ENCODE measurements at regions not wholly inside any gene's neighbourhood (a gene's known extent, or its start where the extent isn't known, plus 50 kb on each side); places are given as distances from the start of the nearest gene placed in this dataset.
"Not testable (repeated sequence)": the region's sequence is repeated elsewhere in the genome, so short reads cannot be mapped to it uniquely, and the experiment has no call there.

DNA sequence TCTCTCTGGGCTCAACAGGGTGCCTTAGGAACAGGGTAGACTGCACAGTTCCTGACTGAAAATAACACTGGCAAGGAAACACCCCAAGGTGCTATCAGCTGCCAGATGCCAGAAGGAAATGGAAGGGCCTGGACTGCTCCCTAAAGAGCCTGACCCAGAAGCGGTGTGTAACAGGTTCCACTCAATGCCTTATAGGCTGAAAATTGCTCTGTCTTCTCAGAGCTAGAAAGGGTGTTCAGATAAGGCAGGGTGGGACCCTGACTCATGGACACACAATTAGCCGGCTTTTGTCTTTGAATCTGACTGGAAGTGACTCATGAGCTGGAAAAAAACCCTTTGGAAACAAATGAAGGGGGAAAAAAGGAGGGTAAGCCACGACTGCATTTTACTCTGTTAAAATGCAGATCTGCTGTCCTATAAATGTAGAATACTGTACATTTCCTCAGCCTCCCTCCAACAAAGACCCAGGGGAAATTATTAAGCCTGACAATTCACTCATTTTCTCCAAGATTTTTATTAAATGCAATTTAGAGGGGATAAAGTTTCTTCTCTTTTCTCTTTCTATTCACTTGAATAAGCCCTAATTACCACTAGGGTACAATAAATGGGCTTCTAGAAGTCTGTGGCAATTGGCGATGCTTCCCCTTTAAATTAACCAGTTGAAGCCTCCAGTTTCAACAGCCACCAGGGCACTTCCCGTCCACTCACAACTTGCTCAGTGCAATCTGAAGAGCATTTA is 160.2 kb upstream of the TBL1XR1 start:
- no peak for DNase-seq (ENCODE audit: low spot score)
- H3K9me3 Mint-ChIP-seq, result no peaks in the 10 kb centered on the region
- intact Hi-C loops (cut with micrococcal nuclease), result loop anchor here (1.0 to 5.0 kb wide), 8 partner anchors 12 to 640 kb away; no protein-coding TSS in a partner anchor
- peaks cover 48% of the 10 kb centered on the region for H3K4me1 Mint-ChIP-seq (ENCODE audit: low read depth)
- peak overlapping the region; percentile 84 for H3K27ac Mint-ChIP-seq
- H3K27me3 Mint-ChIP-seq (ENCODE audit: low read depth), result no peaks in the 10 kb centered on the region
- no peak overlapping the region for H3K4me3 Mint-ChIP-seq (ENCODE audit: low read depth)
- no peaks in the 10 kb centered on the region for H3K36me3 Mint-ChIP-seq (ENCODE audit: low read depth)

DNA sequence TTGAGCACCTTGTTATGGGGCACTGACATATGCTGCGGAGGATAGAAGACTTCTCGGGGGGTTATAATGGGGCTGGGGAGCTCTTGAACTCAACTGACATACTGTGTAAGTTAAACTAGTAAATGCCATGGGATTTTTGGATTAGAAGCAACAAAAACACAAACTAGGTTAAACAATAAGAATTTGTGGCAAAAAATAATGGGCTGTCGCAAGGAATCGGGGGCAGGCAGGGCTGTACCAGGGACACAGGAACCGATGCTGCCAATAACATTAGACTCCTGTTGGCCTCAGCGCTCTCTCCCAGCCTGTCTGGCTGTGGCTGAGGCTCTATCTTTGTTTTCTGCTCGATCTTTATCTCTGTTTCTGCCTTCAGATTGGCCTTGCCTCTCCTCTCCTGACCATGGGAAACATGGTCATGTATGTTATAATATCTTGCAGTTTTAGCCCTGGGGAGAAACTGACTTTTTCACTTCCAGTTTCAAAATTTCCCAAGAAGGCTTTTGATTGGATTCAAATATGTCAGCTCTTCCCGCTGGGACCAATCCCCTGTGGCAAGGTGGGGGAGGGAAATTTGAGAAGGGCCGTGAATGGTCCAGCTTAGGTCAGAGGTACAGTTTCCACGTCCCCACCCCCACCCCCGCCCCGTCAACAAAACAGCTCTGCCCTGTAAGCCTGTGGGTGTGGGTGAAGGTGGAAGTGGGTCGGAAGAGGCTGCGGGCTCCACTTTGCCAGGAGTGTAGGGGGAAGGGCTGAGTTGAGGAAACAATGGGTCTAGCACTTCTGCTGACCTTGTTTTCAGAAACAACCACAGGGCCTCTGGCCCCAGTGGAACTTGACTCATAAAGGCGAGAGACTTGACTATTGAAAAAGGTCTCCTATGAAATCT is 161.1 kb upstream of the TBL1XR1 start:
- H3K9me3 Mint-ChIP-seq, result no peaks in the 10 kb centered on the region
- no peaks in the 10 kb centered on the region for H3K36me3 Mint-ChIP-seq (ENCODE audit: low read depth)
- H3K27me3 Mint-ChIP-seq (ENCODE audit: low read depth), result peaks cover 2% of the 10 kb centered on the region
- peak; percentile 47 for DNase-seq (ENCODE audit: low spot score)
- peak overlapping the region; percentile 71 for H3K4me3 Mint-ChIP-seq (ENCODE audit: low read depth)
- intact Hi-C loops (cut with micrococcal nuclease), result loop anchor here (1.0 to 5.0 kb wide), 8 partner anchors 13 to 639 kb away; no protein-coding TSS in a partner anchor
- peaks cover 51% of the 10 kb centered on the region for H3K4me1 Mint-ChIP-seq (ENCODE audit: low read depth)
- peak overlapping the region; percentile 84 for H3K27ac Mint-ChIP-seq

DNA sequence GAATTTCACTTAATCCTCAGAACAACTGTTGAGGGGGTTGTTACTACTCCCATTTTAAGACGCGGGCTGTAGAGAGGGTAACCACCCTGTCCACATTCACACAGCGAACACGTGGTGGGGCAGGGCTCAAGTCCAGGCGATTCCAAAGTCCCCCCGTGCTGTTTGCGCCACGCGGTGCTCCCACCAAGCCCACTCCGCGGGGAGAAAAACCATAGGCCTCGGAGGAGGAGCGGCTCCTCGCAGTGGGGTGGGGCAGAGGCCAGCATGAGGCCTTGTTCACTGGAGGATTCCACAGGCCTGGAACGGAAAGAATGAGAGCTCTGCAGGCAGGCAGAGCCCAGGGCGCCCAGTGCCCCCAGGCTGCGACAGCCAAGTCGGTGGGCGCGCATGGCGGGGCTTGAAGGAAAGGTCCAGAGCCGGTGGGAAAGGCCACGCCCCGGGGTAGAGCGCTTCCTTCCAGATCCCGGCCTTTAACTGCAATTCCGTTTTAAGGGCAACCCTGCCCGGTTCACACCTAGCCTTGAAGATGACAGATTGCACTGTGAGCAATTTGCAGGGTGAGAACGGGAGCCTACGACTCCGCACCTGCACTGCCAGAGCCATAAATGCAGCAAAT is 161.8 kb upstream of the TBL1XR1 start:
- DNase-seq (ENCODE audit: low spot score), result peak; percentile 30
- intact Hi-C loops (cut with micrococcal nuclease), result loop anchor here (1.0 to 5.0 kb wide), 9 partner anchors 14 to 638 kb away; partner anchors contain the start of gene TBL1XR1
- Mint-ChIP-seq H3K36me3 (ENCODE audit: low read depth) (no peaks in the 10 kb centered on the region), H3K4me3 (ENCODE audit: low read depth) (peak overlapping the region; percentile 71), H3K27me3 (ENCODE audit: low read depth) (peaks cover 2% of the 10 kb centered on the region), H3K9me3 (no peaks in the 10 kb centered on the region), H3K4me1 (ENCODE audit: low read depth) (peaks cover 51% of the 10 kb centered on the region), H3K27ac (peak overlapping the region; percentile 91)

DNA sequence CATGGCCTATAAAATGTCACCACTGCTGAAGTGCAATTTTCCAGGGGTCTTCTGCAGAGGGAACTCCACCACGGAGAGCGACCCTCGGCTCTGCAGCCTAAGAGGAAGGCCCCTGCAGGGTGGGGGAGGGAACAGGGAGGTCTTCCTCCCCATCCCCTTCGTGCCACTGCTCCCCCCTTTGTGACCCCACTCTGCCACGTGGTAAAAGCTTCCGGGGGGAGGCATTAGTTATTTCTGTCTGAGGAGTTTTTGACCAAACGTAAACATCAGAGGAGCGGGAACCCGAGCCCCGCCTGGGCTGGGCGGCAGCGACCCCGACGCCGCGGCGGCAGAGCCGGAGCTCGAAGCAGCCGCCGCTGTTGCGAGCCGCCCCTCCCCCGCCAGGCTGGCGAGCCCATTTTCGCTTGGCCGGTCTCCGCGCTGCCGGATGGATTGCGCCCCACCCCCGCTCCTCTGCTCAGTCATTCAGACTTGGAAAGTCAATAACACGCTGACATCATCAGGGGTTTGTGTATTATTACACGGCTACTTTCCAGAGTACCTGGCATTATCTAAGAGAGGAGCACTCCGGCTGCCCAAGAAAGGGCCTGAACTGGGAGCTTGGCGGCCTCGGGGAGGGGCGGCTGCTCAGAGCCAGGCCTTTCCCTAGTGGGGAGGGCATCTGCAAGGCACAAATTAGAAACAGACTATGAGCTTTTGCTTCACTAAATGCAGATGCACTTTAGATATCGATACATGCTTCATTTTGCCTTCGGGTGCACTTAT is 162.5 kb upstream of the TBL1XR1 start:
- Mint-ChIP-seq H3K4me3 (ENCODE audit: low read depth) (peak overlapping the region; percentile 71), H3K36me3 (ENCODE audit: low read depth) (no peaks in the 10 kb centered on the region), H3K27ac (peak overlapping the region; percentile 91), H3K27me3 (ENCODE audit: low read depth) (peaks cover 2% of the 10 kb centered on the region), H3K4me1 (ENCODE audit: low read depth) (peaks cover 51% of the 10 kb centered on the region), H3K9me3 (no peaks in the 10 kb centered on the region)
- peak; percentile 93 for DNase-seq (ENCODE audit: low spot score)
- intact Hi-C loops (cut with micrococcal nuclease), result loop anchor here (1.0 to 5.0 kb wide), 7 partner anchors 61 to 638 kb away; partner anchors contain the start of gene TBL1XR1

DNA sequence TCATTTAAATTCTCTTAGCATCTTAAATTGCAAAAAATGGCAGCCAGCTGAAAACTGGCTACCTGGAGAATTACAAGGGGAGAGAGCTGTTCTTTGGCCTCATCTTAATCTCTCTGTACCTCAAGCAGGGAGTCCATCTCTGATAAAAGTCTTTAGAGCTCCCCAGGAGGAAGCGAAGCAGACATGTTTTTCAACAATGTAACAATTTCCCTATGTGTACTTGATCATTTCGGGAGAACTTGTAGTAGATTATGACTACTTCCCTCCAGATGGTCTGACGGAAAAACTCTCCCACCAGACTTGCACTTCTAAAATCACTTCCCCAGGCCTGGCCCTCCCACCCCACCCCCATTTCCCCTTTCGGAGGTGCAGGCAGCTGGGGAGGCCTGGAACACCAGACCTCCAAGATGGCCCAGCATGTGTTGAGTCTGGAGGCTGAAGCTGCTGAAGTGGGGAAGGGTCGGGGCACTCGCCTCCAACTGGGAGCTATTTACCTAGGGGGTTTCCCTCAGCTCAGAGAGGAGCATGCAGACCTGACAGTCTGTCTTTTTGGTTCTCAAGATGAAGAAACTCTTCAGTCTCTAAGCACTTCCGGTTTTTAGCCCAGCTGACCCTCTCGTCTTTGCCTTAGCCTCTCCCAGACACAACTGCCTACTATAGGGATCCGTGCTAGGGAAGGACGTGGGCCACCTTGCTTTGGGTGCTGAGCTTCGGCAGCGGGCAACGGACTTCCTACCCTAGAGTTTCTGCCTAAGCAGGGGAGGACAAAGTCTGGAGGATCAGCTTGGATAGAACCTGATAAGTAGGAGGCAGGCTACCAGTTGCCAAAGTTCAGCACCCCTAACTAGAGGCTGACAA is 164.0 kb upstream of the TBL1XR1 start:
- H3K9me3 Mint-ChIP-seq, result no peaks in the 10 kb centered on the region
- H3K4me3 Mint-ChIP-seq (ENCODE audit: low read depth), result peak overlapping the region; percentile 6
- intact Hi-C loops (cut with micrococcal nuclease), result loop anchor here (2.0 kb wide), 1 partner anchor 425 kb away; no protein-coding TSS in a partner anchor
- H3K36me3 Mint-ChIP-seq (ENCODE audit: low read depth), result no peaks in the 10 kb centered on the region
- H3K27me3 Mint-ChIP-seq (ENCODE audit: low read depth), result peaks cover 2% of the 10 kb centered on the region
- no peak for DNase-seq (ENCODE audit: low spot score)
- peaks cover 47% of the 10 kb centered on the region for H3K4me1 Mint-ChIP-seq (ENCODE audit: low read depth)
- H3K27ac Mint-ChIP-seq, result peak overlapping the region; percentile 91

DNA sequence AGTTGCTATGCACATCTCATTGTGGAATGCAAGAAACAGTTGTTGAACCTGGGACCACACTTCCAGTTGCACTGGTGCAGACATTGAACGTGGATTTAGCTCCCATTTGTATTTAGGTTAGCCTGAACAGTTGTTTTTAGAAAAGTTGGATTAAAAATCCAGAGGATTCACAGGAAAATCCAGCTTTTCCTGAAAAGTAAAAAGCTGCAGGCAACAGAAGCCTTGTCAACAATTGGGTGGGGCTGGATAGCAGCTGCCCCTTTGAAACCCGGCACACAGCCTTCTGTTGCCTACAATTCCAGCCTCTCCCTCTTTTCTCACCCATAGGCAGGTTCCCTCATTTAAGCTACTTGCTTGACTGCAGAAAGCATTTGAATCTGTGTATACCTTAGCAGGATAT is 165.3 kb upstream of the TBL1XR1 start:
- intact Hi-C loops (cut with micrococcal nuclease), result no loop called here
- H3K27ac Mint-ChIP-seq, result no peak overlapping the region
- H3K4me3 Mint-ChIP-seq (ENCODE audit: low read depth), result no peak overlapping the region
- H3K4me1 Mint-ChIP-seq (ENCODE audit: low read depth), result peaks cover 37% of the 10 kb centered on the region
- H3K9me3 Mint-ChIP-seq, result no peaks in the 10 kb centered on the region
- DNase-seq (ENCODE audit: low spot score), result no peak
- H3K27me3 Mint-ChIP-seq (ENCODE audit: low read depth), result peaks cover 2% of the 10 kb centered on the region
- no peaks in the 10 kb centered on the region for H3K36me3 Mint-ChIP-seq (ENCODE audit: low read depth)

DNA sequence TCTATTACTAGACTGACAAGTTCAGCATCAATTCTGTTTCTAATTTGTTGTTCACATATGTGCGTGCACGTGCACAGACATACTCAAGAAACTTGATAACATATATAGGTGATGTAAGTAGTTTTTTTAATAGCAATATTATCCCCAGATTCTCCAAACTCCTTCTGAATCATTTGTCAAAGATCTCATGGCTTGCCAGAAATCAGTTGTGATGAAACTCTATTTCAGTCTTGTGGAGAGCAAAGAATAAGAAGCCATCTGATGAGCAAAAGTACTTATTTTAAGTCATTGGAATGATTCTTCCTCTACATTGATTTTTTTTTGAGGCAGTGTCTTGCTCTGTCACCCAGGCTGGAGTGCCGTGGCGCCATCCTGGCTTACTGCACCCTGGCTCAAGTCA is 167.0 kb upstream of the TBL1XR1 start:
- no peak overlapping the region for H3K4me3 Mint-ChIP-seq (ENCODE audit: low read depth)
- H3K36me3 Mint-ChIP-seq (ENCODE audit: low read depth), result no peaks in the 10 kb centered on the region
- no peaks in the 10 kb centered on the region for H3K9me3 Mint-ChIP-seq
- intact Hi-C loops (cut with micrococcal nuclease), result no loop called here
- H3K4me1 Mint-ChIP-seq (ENCODE audit: low read depth), result peaks cover 21% of the 10 kb centered on the region
- H3K27ac Mint-ChIP-seq, result no peak overlapping the region
- peaks cover 2% of the 10 kb centered on the region for H3K27me3 Mint-ChIP-seq (ENCODE audit: low read depth)
- DNase-seq (ENCODE audit: low spot score), result no peak

DNA sequence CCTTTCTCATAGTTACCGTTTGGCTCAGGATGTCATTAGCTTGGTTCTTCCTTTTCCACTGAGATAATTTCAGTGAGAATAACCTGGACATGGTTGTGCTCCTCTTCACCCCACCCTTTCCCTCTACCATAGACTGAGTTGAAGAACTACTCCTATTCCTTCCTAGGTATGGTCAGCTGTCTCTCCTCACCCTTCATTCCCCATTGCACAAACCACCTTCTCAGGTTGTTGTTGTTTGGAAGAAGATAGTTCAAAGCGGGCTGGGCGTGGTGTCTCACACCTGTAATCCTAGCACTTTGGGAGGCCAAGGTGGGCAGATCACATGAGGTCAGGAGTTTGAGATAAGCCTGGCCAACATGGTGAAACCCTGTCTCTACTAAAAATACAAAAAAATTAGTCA is 168.0 kb upstream of the TBL1XR1 start:
- DNase-seq (ENCODE audit: low spot score); intact Hi-C loops (cut with micrococcal nuclease); H3K9me3 Mint-ChIP-seq; H3K27me3 Mint-ChIP-seq (ENCODE audit: low read depth); H3K36me3 Mint-ChIP-seq (ENCODE audit: low read depth); H3K27ac Mint-ChIP-seq; H3K4me3 Mint-ChIP-seq (ENCODE audit: low read depth): not testable (repeated sequence)
- H3K4me1 Mint-ChIP-seq (ENCODE audit: low read depth), result peaks cover 12% of the 10 kb centered on the region

DNA sequence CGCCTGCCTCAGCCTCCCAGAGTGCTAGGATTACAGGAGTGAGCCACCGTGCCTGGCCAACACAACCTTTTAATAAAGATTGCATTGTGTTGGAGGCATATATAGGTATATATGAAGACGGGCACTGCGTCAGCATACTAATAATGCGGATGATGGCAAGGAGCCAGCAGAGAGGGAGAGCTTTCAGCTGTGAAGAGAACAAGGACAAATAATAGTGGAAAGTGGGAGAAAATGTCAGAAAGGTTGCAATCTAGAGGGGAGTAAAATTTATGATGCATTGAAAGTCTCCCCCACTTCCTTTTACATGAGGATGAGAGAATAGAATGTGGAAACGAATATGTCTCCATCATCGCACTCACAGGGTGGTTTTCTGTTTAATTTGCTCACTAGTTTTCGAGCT is 170.5 kb upstream of the TBL1XR1 start:
- DNase-seq (ENCODE audit: low spot score), result no peak
- no peak overlapping the region for H3K4me3 Mint-ChIP-seq (ENCODE audit: low read depth)
- H3K27ac Mint-ChIP-seq, result no peak overlapping the region
- peaks cover 1% of the 10 kb centered on the region for H3K27me3 Mint-ChIP-seq (ENCODE audit: low read depth)
- H3K4me1 Mint-ChIP-seq (ENCODE audit: low read depth), result peaks cover 2% of the 10 kb centered on the region
- no peaks in the 10 kb centered on the region for H3K9me3 Mint-ChIP-seq
- intact Hi-C loops (cut with micrococcal nuclease), result no loop called here
- no peaks in the 10 kb centered on the region for H3K36me3 Mint-ChIP-seq (ENCODE audit: low read depth)

DNA sequence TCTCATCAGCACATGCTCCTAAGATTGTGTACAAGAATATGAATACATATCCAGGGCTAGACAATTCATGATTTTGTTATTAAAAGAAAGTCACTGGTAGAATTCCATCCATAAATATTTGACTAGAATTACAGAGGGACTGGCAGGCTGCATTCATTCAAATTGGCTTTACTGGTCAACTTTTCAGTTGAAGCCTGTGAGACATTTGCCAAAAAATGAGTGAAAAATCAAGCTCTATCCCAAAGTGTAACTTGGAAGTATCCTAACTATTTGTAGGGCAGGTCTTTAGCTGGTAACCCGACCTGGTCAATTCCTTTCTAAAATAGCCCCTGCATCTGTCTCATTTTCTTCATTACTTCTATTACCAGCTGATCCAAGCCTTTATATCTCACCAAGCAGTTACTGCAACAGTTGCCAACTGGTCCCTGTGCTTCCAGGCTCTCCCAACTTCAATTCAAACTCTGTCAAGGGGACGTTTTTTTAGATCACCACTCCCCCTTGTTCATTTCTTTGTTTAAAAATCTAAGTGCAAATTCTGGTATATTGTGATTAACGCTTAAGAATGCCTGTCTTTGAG is 173.1 kb upstream of the TBL1XR1 start:
- DNase-seq (ENCODE audit: low spot score), result no peak
- intact Hi-C loops (cut with micrococcal nuclease), result no loop called here
- no peaks in the 10 kb centered on the region for H3K9me3 Mint-ChIP-seq
- no peaks in the 10 kb centered on the region for H3K27me3 Mint-ChIP-seq (ENCODE audit: low read depth)
- no peaks in the 10 kb centered on the region for H3K4me1 Mint-ChIP-seq (ENCODE audit: low read depth)
- no peaks in the 10 kb centered on the region for H3K36me3 Mint-ChIP-seq (ENCODE audit: low read depth)
- H3K4me3 Mint-ChIP-seq (ENCODE audit: low read depth), result no peak overlapping the region
- H3K27ac Mint-ChIP-seq, result no peak overlapping the region

DNA sequence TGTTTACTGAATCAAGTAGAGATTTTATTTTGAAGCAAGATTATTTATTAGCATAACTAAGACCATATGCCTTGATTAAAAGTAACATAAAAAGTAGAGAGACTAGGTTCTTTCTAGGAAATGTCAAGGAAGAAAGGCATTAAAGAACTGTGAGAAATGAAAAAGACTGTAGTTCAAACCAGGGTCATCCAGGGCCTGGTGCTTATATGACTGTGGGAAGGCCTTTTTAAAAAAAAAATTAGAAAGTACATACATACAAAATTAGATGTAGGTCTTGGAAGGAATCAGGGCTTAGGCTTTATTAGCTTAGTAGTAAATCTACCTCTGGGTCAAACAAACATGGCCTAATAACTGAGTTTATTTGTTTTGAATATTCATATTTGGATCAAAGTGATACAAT is 173.9 kb upstream of the TBL1XR1 start:
- Mint-ChIP-seq H3K4me3 (ENCODE audit: low read depth) (no peak overlapping the region), H3K27ac (no peak overlapping the region), H3K27me3 (ENCODE audit: low read depth) (no peaks in the 10 kb centered on the region), H3K9me3 (no peaks in the 10 kb centered on the region), H3K4me1 (ENCODE audit: low read depth) (no peaks in the 10 kb centered on the region), H3K36me3 (ENCODE audit: low read depth) (no peaks in the 10 kb centered on the region)
- intact Hi-C loops (cut with micrococcal nuclease), result no loop called here
- DNase-seq (ENCODE audit: low spot score), result no peak
